Vagina (tissue), 2 donors: ENCODE measurements at regions not wholly inside any gene's neighbourhood (a gene's known extent, or its start where the extent isn't known, plus 50 kb on each side); places are given as distances from the start of the nearest gene placed in this dataset.

Experiments used
- POLR2A ChIP-seq, 2 donors: fragments of 450-650 bp; IDR thresholded peaks; one replicate each; pipeline ENCODE4 v1.6.1; 2017; ENCODE audit warnings: antibody characterized with exemption in 2 of 2, mild to moderate bottlenecking in 2 of 2, moderate library complexity in 2 of 2
- POLR2AphosphoS5 ChIP-seq, 2 donors: sonication (generic); formaldehyde crosslinking; IDR thresholded peaks; one replicate each; pipeline ENCODE4 v1.9.0; 2017; ENCODE audit warnings: antibody characterized with exemption in 2 of 2, mild to moderate bottlenecking in 2 of 2, low read depth in 1 of 2; ENCODE audit not compliant: insufficient read depth in 1 of 2
- TF ChIP-seq, protein P1 (sequence below), 3 experiments: fragments of 450-650 bp in 2 of 3; fragments of 200-600 bp in 1 of 3; sonication (generic) in 1 of 3; IDR thresholded peaks; one replicate each; pipeline ENCODE4 v1.5.1; 2017 to 2019; ENCODE audit warnings: antibody characterized with exemption in 3 of 3, mild to moderate bottlenecking in 2 of 3, moderate library complexity in 2 of 3

DNA sequence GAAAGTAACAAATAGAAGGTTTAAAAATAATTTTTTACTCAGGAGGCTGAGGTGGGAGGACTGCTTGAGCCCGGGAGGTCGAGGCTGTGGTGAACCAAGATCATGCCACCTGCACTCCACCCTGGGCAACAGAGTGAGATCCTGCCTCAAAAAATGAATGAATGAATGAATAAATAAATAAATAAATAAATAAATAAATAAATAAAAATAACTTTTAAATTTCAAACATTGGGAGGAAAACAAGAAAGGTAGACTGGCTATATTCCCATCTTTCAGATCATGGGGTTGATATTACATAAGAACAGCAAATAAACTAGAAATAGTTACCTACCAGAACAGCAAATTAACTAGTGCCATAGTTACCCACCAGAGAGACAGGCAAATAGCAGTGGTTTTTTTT lies 75.7 kb downstream of the LHX2 start:
- TF ChIP-seq, protein P1, sequence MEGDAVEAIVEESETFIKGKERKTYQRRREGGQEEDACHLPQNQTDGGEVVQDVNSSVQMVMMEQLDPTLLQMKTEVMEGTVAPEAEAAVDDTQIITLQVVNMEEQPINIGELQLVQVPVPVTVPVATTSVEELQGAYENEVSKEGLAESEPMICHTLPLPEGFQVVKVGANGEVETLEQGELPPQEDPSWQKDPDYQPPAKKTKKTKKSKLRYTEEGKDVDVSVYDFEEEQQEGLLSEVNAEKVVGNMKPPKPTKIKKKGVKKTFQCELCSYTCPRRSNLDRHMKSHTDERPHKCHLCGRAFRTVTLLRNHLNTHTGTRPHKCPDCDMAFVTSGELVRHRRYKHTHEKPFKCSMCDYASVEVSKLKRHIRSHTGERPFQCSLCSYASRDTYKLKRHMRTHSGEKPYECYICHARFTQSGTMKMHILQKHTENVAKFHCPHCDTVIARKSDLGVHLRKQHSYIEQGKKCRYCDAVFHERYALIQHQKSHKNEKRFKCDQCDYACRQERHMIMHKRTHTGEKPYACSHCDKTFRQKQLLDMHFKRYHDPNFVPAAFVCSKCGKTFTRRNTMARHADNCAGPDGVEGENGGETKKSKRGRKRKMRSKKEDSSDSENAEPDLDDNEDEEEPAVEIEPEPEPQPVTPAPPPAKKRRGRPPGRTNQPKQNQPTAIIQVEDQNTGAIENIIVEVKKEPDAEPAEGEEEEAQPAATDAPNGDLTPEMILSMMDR (IDR thresholded peaks at IDR 0.05): no peak
- TF ChIP-seq POLR2AphosphoS5 (IDR thresholded peaks at IDR 0.05; ENCODE audit: insufficient read depth in 1 of 2, low read depth in 1 of 2): no peak
- no peak for TF ChIP-seq POLR2A (IDR thresholded peaks at IDR 0.05)
